HS-5 (cell line): ENCODE measurements at regions not wholly inside any gene's neighbourhood (a gene's known extent, or its start where the extent isn't known, plus 50 kb on each side); places are given as distances from the start of the nearest gene placed in this dataset.

ENCODE experiments used
- DNase-seq: peaks from one replicate; pipeline ENCODE4 v3.0.0-alpha.2; 2012; ENCODE audit warnings: low read depth

DNA sequence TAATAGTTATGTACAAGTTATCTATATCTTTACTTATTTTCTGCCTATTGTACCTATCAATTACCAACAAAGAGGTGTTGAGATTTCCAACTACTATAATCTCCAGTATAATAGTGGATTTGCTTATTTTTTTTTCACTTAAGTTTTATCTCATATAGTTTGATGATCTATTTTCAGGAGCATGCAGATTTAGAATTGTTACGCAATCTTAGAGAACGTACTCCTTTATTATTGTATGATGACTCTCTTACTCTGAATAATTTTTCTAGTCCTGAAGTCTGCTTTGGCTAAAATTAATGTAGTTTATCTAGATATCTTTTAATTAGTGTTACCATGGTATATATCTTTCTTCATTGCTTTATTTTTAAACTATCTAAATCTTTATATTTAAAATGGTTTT lies 205.2 kb downstream of the SCG2 start:
- DNase-seq = no peak

GRCh38 chr2:223399357-223399957 lies 202.7 kb downstream of the SCG2 start:
- no peak for DNase-seq

GRCh38 chr2:223404616-223405015 lies 197.5 kb downstream of the SCG2 start:
- DNase-seq = peak; percentile 13

GRCh38 chr2:223414646-223415045 lies 187.5 kb downstream of the SCG2 start:
- DNase-seq = no peak

DNA sequence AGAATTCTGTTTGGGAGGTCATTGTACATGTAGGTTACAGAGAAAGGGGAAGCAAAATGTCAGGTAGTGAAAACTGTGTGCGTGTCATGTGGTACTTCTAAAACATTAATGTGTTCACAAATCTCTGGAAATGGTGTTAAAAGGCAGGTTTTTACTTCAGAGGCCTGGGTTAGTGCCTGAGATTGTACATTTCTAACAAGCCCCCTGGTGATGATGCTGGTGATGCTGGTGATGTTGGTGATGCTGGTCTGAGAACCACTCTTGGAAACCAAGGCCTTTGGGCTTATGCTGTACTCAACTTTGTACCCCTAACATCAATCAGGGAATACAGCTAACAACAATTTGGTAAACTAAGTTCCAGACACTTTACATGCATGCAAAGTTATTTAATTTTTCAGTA lies 187.1 kb downstream of the SCG2 start:
- DNase-seq = no peak

- no peak for DNase-seq
Measured at GRCh38 chr2:223416815-223417610, 185.1 kb downstream of the SCG2 start.

DNA sequence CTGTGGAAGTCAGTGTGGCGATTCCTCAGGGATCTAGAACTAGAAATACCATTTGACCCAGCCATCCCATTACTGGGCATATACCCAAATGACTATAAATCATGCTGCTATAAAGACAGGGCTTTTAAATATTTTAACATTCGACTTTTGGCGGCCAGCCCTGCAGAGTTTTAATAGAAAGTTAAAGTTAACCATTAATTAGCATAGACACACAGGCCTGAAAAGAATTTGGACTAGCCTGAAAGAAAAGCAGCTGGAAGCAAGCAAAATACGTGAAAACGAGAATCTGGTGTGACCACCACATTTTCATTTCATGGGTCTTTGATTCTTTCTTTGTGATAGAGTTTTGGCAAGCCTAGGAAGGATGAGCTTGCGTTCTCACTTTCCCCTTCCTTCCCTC lies 184.0 kb downstream of the SCG2 start:
- no peak for DNase-seq

DNA sequence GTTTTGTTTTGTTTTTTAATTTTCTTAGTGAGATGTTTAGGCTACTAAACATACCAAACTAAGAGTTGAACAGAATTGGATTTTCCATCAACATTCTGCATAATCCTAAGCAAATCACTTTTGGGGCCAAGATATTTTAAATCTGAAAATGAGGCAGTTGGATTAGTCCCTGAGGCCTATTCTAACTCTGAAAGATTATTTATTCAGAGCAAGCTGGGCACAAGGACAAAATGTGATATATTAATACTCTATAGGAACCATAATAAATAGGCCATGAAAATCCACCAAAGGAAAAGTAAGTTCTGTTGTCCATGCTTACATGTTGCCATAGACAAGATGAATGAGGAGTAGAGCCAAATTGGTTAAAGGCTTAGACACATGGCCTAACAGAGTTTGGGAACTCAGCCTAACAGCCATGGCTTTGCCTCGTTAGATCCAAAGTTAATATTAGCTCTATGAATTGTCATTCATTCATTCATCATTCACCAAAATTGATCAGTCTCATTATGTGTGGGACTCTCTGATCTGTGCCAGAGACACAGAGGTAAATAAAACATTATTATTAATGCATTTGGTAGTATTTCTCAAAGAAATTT lies 183.5 kb downstream of the SCG2 start:
- no peak for DNase-seq

- no peak for DNase-seq
Measured at GRCh38 chr2:223420048-223420447, 182.1 kb downstream of the SCG2 start.

DNA sequence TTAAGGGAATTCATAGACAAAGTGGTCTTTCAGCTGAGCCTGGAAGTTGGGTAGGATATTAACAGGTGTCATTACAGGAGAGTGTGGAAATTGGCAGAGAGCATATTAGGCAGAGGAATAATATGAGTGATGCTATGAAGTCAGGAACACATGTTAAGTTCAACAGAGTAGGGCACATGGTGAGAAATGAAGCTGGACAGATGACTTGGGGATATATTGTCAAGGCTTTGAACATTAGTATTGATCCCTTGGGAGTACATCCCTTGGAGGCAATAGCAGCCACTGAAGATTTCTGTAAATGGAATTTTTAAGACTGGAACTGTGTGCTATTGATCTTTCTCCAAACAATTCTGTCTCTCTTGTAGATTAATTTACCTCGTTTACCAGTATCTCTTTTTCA lies 170.7 kb downstream of the SCG2 start:
- no peak for DNase-seq

- no peak for DNase-seq
Measured at GRCh38 chr2:223433461-223433860, 168.7 kb downstream of the SCG2 start.

DNA sequence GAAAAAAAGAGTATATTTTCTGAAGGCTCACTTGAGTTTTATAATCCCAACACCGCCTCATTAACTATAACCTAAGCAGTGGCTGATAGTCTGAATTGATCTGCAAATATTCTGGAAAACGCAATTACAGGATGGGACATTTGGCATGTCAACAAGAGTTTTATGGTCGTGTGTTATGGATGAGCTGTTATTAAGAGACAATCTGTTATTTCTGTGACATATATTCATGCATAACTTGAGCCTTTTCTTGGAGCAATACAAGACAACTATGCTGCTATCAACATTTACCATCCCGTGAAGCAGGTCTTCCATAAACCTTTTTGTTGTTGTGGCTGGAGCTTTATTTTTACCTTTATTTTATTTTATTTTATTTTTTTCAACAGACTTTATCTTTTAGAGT lies 164.4 kb downstream of the SCG2 start:
- no peak for DNase-seq

GRCh38 chr2:223439184-223439583 lies 163.0 kb downstream of the SCG2 start:
- no peak for DNase-seq

DNA sequence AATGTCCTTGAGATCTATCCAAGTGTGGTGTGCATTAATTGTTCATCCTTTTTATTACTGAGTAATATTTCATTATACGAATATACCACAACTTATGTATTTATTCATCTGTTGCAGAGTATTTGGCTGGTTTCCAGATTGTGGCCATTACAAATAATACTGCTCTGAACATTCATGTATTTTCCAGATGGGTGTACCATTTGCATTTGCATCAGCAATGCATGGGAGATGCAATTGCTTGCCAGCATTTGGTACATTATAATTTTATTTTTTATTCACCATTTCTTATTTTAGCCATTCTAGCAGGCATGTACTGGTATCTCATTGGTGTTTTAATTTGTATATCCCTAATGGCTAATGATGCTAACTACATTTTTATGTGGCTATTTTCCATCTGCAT lies 162.4 kb downstream of the SCG2 start:
- no peak for DNase-seq

- DNase-seq = no peak
Measured at GRCh38 chr2:223442847-223443246, 159.3 kb downstream of the SCG2 start.

- no peak for DNase-seq
Measured at GRCh38 chr2:223450246-223450645, 151.9 kb downstream of the SCG2 start.

GRCh38 chr2:223457301-223457700 lies 144.9 kb downstream of the SCG2 start:
- no peak for DNase-seq

GRCh38 chr2:223459328-223459939 lies 142.7 kb downstream of the SCG2 start:
- peak; percentile 29 for DNase-seq

- no peak for DNase-seq
Measured at GRCh38 chr2:223460209-223460608, 142.0 kb downstream of the SCG2 start.

- peak; percentile 87 for DNase-seq
Measured at GRCh38 chr2:223460774-223461211, 141.4 kb downstream of the SCG2 start.

DNA sequence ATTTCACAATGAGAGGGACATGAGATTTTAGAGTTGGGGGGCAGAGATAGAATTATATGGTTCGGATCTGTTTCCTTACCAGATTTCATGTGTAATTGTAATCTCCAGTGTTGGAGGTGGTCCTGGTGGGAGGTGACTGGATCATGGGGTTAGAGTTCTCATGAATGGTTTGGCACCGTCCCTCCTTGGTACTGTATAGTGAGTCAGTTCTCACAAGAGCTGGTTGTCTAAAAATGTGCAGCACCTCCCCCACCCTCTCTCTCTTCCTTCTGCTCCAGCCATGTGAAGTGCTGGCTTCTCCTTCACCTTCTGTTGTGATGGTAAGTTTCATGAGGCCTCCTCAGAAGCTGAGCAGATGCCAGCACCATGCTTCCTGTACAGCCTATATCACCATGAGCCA lies 138.1 kb downstream of the SCG2 start:
- no peak for DNase-seq

GRCh38 chr2:223465793-223466192 lies 136.4 kb downstream of the SCG2 start:
- peak; percentile 97 for DNase-seq

GRCh38 chr2:223467196-223467595 lies 135.0 kb downstream of the SCG2 start:
- DNase-seq = no peak
